Tibial nerve (tissue), 4 donors: ENCODE measurements at regions not wholly inside any gene's neighbourhood (a gene's known extent, or its start where the extent isn't known, plus 50 kb on each side); places are given as distances from the start of the nearest gene placed in this dataset.

ENCODE experiments used
- DNase-seq, 2 donors: peaks; one replicate each; pipeline ENCODE4 v3.0.0-alpha.2; 2019; ENCODE audit warnings: low spot score in 2 of 2
- H3K27ac ChIP-seq, 4 donors: fragments of 200-600 bp; sonication (generic) in 3 of 4; one replicate each; pipeline ENCODE4 v1.5.1; 2017 to 2019; ENCODE audit warnings: mild to moderate bottlenecking in 1 of 4
- H3K27me3 ChIP-seq, 2 donors: fragments of 200-600 bp; sonication (generic) in 1 of 2; one replicate each; pipeline versions ENCODE4 v1.5.1 to v1.6.0; 2017 to 2019
- H3K36me3 ChIP-seq, 3 donors: fragments of 200-600 bp; sonication (generic); one replicate each; pipeline ENCODE4 v1.5.1; 2018 to 2019
- H3K4me1 ChIP-seq, 4 donors: fragments of 200-600 bp; sonication (generic) in 3 of 4; one replicate each; pipeline ENCODE4 v1.5.1; 2017 to 2019
- H3K4me3 ChIP-seq, 4 donors: fragments of 200-600 bp; sonication (generic) in 3 of 4; one replicate each; pipeline ENCODE4 v1.5.1; 2017 to 2019; ENCODE audit warnings: mild to moderate bottlenecking in 1 of 4, moderate library complexity in 1 of 4
- H3K9me3 ChIP-seq, 4 donors: fragments of 200-600 bp; sonication (generic) in 3 of 4; one replicate each; pipeline ENCODE4 v1.5.1; 2017 to 2019
- EP300 ChIP-seq, 2 donors: sonication (generic); formaldehyde crosslinking; IDR thresholded peaks; one replicate each; pipeline ENCODE4 v1.6.1; 2017; ENCODE audit warnings: antibody characterized with exemption in 2 of 2, mild to moderate bottlenecking in 1 of 2
- POLR2A ChIP-seq, 2 donors: fragments of 450-650 bp; IDR thresholded peaks; one replicate each; pipeline ENCODE4 v1.6.1; 2017; ENCODE audit warnings: antibody characterized with exemption in 2 of 2, mild to moderate bottlenecking in 2 of 2, moderate library complexity in 2 of 2
- WGBS, 2 donors: methylation state at CpG; one replicate each; pipeline ENCODE4 v1.1.5; 2018; 5-methylcytosine and 5-hydroxymethylcytosine counted together
- TF ChIP-seq, protein P1 (sequence below), 5 experiments: fragments of 200-600 bp in 3 of 5; fragments of 450-650 bp in 2 of 5; sonication (generic) in 3 of 5; IDR thresholded peaks; one replicate each; pipeline ENCODE4 v1.5.1; 2016 to 2019; ENCODE audit warnings: antibody characterized with exemption in 5 of 5, mild to moderate bottlenecking in 3 of 5, moderate library complexity in 2 of 5

DNA sequence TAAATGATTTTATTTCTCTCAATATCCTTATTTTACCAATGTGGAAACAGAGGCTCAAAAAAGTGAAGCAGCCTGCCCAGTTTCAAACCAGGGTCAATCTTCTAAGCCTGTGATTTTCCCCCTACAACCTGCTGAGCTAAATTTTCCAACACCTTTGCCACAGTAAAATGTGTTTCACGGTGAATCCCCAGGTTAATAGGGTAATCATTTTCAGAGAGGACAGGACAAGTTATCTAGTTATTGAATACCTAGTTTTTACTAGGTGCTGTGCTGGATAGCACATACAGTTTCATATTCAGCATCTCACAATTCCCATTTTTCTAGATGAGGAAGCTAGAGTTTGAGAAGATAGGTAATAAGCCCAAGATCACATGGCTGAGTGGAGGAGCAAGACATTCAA is 236.6 kb downstream of the PTH2R start:
- no peak overlapping the region for H3K4me3 ChIP-seq
- no peaks in the 10 kb centered on the region for H3K9me3 ChIP-seq
- H3K27ac ChIP-seq = no peak overlapping the region
- H3K4me1 ChIP-seq = no peaks in the 10 kb centered on the region
- no peak for DNase-seq
- 78 to 83% methylated on average over 1 of the region's 1 CpG for WGBS, 2 donors
- TF ChIP-seq POLR2A (IDR thresholded peaks at IDR 0.05) (no peak), EP300 (IDR thresholded peaks at IDR 0.05) (no peak)
- TF ChIP-seq, protein P1, sequence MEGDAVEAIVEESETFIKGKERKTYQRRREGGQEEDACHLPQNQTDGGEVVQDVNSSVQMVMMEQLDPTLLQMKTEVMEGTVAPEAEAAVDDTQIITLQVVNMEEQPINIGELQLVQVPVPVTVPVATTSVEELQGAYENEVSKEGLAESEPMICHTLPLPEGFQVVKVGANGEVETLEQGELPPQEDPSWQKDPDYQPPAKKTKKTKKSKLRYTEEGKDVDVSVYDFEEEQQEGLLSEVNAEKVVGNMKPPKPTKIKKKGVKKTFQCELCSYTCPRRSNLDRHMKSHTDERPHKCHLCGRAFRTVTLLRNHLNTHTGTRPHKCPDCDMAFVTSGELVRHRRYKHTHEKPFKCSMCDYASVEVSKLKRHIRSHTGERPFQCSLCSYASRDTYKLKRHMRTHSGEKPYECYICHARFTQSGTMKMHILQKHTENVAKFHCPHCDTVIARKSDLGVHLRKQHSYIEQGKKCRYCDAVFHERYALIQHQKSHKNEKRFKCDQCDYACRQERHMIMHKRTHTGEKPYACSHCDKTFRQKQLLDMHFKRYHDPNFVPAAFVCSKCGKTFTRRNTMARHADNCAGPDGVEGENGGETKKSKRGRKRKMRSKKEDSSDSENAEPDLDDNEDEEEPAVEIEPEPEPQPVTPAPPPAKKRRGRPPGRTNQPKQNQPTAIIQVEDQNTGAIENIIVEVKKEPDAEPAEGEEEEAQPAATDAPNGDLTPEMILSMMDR (IDR thresholded peaks at IDR 0.05) = no peak
- no peaks in the 10 kb centered on the region for H3K36me3 ChIP-seq
- H3K27me3 ChIP-seq = no peaks in the 10 kb centered on the region

DNA sequence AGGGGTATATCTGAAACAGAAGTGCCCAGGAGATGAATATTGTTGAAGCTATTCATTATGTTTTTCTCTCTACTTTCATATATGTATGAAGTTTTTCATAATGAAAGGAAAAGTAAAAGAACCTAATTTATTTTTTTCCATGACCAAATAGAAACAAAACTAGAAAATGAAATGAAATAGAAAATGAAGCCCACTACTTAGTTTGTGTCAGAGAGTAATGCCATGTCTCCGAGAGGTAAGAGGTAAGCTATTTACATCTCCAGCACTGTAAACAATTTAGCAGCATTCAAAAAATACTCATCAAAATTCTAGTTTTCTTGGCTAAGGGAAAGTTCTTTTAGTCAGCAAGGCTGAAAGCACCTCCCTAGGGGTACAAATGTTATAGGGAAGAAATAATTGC is 238.6 kb downstream of the PTH2R start:
- no peak overlapping the region for H3K4me3 ChIP-seq
- no peaks in the 10 kb centered on the region for H3K36me3 ChIP-seq
- H3K27ac ChIP-seq = no peak overlapping the region
- no peak for DNase-seq
- no peaks in the 10 kb centered on the region for H3K27me3 ChIP-seq
- TF ChIP-seq, protein P1 (IDR thresholded peaks at IDR 0.05) = no peak
- no peak for TF ChIP-seq POLR2A (IDR thresholded peaks at IDR 0.05)
- TF ChIP-seq EP300 (IDR thresholded peaks at IDR 0.05) = no peak
- H3K9me3 ChIP-seq = no peaks in the 10 kb centered on the region
- H3K4me1 ChIP-seq = no peaks in the 10 kb centered on the region
- WGBS, 2 donors = 86 to 90% methylated on average over 1 of the region's 1 CpG

DNA sequence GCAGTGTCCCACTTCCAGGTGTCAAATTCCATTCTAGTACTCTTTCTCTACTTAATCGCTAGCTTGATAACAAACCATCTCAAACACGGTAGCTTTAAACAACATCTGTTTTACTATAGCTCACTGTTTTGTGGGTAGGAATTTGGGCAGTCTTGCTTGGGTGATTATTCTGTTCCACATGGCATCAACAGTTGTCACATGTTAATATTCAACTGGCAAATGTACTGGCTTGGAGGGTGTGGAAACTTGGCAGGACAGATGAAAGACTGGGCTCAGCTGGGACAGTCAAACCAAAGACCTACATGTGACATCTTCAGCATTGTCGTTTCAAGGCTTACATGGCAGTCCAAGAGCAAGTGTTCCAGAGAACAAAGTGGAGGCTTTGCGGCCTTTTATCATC is 241.8 kb downstream of the PTH2R start:
- Histone ChIP-seq H3K36me3 (no peaks in the 10 kb centered on the region), H3K27ac (no peak overlapping the region), H3K4me1 (no peaks in the 10 kb centered on the region), H3K27me3 (no peaks in the 10 kb centered on the region), H3K4me3 (no peak overlapping the region), H3K9me3 (no peaks in the 10 kb centered on the region)
- no peak for TF ChIP-seq EP300 (IDR thresholded peaks at IDR 0.05)
- DNase-seq = no peak
- 79 to 84% methylated on average over 4 of the region's 4 CpGs for WGBS, 2 donors

DNA sequence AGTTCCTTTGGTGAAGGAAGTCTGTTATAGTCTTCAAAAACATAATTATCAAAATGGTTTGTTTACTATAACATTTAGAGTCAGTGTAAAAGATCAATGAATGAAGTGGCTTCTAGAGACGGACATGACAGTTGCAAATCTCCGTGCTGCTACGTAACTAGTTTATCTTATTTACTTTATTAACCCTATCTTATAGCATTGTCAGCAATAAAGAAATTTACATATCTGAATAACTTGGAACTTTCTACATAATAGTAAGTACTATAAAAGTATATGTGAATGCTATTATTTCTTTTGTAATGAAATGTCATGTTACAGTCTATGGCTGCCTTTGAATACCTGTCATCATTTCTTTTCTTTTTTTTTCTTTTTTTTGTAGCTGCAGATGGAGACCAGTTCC is 246.8 kb downstream of the PTH2R start:
- no peaks in the 10 kb centered on the region for H3K9me3 ChIP-seq
- H3K27ac ChIP-seq = no peak overlapping the region

DNA sequence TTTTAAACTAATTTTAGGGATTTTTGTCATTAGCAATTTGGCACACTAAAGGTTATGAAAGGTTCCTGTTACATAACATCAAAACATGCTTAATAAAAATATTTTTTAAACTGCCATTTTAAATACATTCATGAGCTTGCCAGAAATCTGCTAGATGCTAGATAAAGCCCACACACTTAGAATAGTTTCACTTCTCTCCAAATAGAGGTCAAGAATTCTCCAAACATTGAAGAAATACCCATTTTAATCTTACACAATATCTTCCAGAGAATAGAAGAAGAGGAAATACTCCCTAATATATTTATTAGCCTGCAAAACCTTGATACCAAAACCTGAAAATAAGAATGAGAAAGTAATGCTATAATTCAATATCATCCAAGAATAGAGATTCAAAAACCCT is 247.5 kb downstream of the PTH2R start:
- H3K4me3 ChIP-seq = no peak overlapping the region
- no peak for TF ChIP-seq EP300 (IDR thresholded peaks at IDR 0.05)
- TF ChIP-seq, protein P1 (IDR thresholded peaks at IDR 0.05) = no peak
- TF ChIP-seq POLR2A (IDR thresholded peaks at IDR 0.05) = no peak
- no peaks in the 10 kb centered on the region for H3K4me1 ChIP-seq
- no peaks in the 10 kb centered on the region for H3K9me3 ChIP-seq
- H3K27me3 ChIP-seq = no peaks in the 10 kb centered on the region
- no peak for DNase-seq
- H3K27ac ChIP-seq = no peak overlapping the region
- H3K36me3 ChIP-seq = no peaks in the 10 kb centered on the region

More for the DNA sequence above, 246.8 kb downstream of the PTH2R start:
- Histone ChIP-seq H3K4me1 (no peaks in the 10 kb centered on the region), H3K27me3 (no peaks in the 10 kb centered on the region), H3K36me3 (no peaks in the 10 kb centered on the region), H3K4me3 (no peak overlapping the region)
- DNase-seq = no peak
- TF ChIP-seq POLR2A (IDR thresholded peaks at IDR 0.05) (no peak), EP300 (IDR thresholded peaks at IDR 0.05) (no peak)
- TF ChIP-seq, protein P1 (IDR thresholded peaks at IDR 0.05) = no peak
- WGBS, 2 donors = 85 to 87% methylated on average over 3 of the region's 3 CpGs

DNA sequence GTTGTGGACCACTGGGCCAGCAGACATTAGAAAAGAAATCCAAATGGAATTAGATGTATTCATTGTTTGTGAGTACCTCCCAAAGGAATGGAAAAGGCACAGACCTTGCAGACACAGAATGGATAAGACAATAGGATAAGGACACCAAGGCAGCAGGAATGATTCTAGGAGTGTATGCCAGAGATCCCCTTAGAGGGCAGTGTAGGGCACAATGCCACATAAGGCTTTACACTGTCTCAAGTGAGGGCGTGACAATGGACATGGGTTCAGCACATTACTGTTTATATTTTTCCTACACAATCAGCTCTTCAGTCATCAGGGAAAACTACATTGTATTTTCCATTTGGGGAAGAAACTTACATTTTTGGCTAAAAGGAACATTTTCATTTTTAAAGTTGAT is 250.9 kb downstream of the PTH2R start:
- no peak overlapping the region for H3K27ac ChIP-seq
- H3K27me3 ChIP-seq = no peaks in the 10 kb centered on the region
- H3K4me1 ChIP-seq = no peaks in the 10 kb centered on the region
- 75% methylated on average over 1 of the region's 1 CpG for WGBS, 2 donors
- H3K9me3 ChIP-seq = no peaks in the 10 kb centered on the region
- no peak overlapping the region for H3K4me3 ChIP-seq
- no peak for DNase-seq
- no peaks in the 10 kb centered on the region for H3K36me3 ChIP-seq
- TF ChIP-seq EP300 (IDR thresholded peaks at IDR 0.05) (no peak), POLR2A (IDR thresholded peaks at IDR 0.05) (no peak)
- TF ChIP-seq, protein P1 (IDR thresholded peaks at IDR 0.05) = no peak
